Stimulated activated naive B cell treated with anti-CD40 and anti-IgM and Interleukin-4, amounts not matched to agents 10 μg/mL and 1 μg/mL and 100 μg/mL, for 72 hours (primary cell): ENCODE measurements at regions not wholly inside any gene's neighbourhood (a gene's known extent, or its start where the extent isn't known, plus 50 kb on each side); places are given as distances from the start of the nearest gene placed in this dataset.

Source experiments
- ATAC-seq, 2 donors: fragments of 150-1000 bp; cut with Tn5 transposase; replicated peaks; 2 replicates each; pipeline ENCODE4 v1.10.0; 2021; ENCODE audit warnings: moderate library complexity in 1 of 2
- DNase-seq: peaks from one replicate; pipeline ENCODE4 v3.0.0; 2021
- H3K27ac Mint-ChIP-seq: one replicate; pipeline ENCODE4 v1.8.0; 2022; ENCODE audit warnings: mild to moderate bottlenecking, mixed read lengths
- H3K27me3 Mint-ChIP-seq, 2 donors: one replicate each; pipeline ENCODE4 v1.8.0; 2022; ENCODE audit warnings: mixed read lengths in 2 of 2
- H3K36me3 Mint-ChIP-seq, 2 donors: one replicate each; pipeline ENCODE4 v1.8.0; 2022; ENCODE audit warnings: mixed read lengths in 2 of 2, mild to moderate bottlenecking in 1 of 2
- H3K4me1 Mint-ChIP-seq, 2 donors: one replicate each; pipeline ENCODE4 v1.8.0; 2022; ENCODE audit warnings: mixed read lengths in 2 of 2, mild to moderate bottlenecking in 1 of 2
- H3K4me3 Mint-ChIP-seq, 2 donors: one replicate each; pipeline ENCODE4 v1.8.0; 2022; ENCODE audit warnings: mild to moderate bottlenecking in 2 of 2, mixed read lengths in 2 of 2, moderate library complexity in 1 of 2
- H3K9me3 Mint-ChIP-seq, 2 donors: one replicate each; pipeline ENCODE4 v1.8.0; 2022; ENCODE audit warnings: mixed read lengths in 2 of 2, mild to moderate bottlenecking in 1 of 2

DNA sequence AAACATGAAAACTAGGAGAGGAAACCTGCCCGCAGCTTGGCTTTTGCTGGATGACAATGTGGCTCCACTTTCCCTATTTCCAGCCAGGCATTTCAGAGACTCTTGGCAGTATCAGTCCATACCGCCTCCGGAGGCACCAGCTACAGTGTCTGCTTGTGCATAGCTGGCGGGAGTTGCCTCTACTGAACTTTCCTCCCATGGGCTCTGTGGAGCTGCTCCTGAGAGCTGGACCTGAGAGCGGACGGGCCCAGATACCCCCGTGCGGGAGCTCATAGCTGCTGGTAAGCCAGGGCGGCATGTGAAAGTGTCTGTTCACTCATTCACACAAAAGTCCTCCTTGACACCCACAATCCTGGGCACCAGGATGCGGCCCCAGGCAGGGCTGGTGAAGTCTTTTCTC, 130.3 kb upstream of the PMEPA1 start:
- Mint-ChIP-seq H3K4me1 (no peaks in the 10 kb centered on the region), H3K36me3 (no peaks in the 10 kb centered on the region), H3K27ac (no peak overlapping the region), H3K4me3 (no peak overlapping the region), H3K9me3 (no peaks in the 10 kb centered on the region), H3K27me3 (peaks cover 2 to 15% of the 10 kb centered on the region in 2 donors)
- no peak for DNase-seq
- no peak for ATAC-seq

DNA sequence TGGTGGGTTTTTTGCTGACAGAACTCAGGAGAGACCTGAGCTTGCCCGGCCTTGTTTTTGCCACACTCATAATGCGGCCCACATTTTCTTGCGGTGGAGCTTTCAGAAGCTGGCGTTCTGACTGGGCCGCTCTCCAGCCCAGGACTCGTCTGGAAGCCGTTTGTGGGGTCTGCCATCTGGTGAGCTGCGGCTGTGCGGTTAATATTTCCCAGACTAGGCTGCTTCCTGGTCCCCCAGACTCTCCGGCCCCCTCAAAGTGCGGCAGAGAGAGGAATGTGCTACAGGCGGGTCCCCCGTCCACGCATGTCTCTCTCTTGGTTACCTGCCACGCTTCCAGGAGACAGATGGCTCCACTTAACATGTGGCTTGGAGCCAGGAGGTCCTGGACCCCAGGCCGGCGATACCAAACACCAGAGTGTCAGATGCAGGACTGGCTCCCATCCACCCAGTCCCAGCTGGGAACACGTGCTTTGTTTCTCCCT, 128.9 kb upstream of the PMEPA1 start:
- DNase-seq (no peak), ATAC-seq (no peak)
- no peaks in the 10 kb centered on the region for H3K4me1 Mint-ChIP-seq
- H3K36me3 Mint-ChIP-seq, result no peaks in the 10 kb centered on the region
- no peaks in the 10 kb centered on the region for H3K9me3 Mint-ChIP-seq
- no peak overlapping the region for H3K4me3 Mint-ChIP-seq
- H3K27ac Mint-ChIP-seq, result no peak overlapping the region
- peaks cover 9 to 12% of the 10 kb centered on the region in 2 donors for H3K27me3 Mint-ChIP-seq

DNA sequence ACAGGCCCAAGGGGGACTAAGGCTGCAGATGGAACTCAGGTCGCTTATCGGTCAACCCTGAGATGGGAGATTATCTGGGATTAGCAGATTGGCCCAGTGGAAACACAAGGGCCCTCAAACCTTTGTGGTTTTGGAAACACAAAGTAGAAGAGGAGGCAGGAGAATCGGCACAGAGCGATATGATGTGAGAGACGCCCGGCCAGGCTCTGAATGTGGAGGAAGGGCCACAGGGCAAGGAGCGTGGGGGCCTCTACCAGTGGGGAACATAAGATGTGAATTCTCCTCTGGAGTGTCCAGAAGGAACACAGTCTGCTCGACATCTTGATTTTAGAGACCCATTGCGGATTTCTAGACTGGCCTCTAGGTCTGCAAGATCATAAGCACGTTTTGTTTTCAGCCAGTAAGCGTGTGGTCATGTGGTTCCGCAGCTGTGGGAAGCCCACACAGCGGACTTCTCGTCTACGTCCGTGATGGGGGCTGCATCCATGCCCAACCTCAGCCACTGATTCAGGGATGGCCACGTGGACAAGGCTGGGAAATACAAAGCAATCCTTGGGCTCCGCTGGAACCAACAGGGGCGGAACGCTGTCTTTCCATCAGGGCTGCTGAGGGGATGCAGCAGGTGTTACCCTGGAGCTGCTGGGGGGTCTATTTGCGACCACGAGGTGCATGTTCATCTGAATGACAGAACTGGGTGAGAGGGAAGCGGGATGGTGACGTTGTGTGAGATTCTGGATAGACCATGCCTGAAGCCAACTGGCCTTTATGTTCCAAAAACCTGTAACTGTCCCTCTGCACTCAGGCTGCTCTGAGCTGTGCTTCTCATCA, 127.6 kb upstream of the PMEPA1 start:
- no peak for ATAC-seq
- DNase-seq, result no peak
- H3K36me3 Mint-ChIP-seq, result no peaks in the 10 kb centered on the region
- H3K9me3 Mint-ChIP-seq, result no peaks in the 10 kb centered on the region
- H3K4me3 Mint-ChIP-seq, result no peak overlapping the region
- no peak overlapping the region for H3K27ac Mint-ChIP-seq
- peaks cover 9 to 17% of the 10 kb centered on the region in 2 donors for H3K27me3 Mint-ChIP-seq
- no peaks in the 10 kb centered on the region for H3K4me1 Mint-ChIP-seq

DNA sequence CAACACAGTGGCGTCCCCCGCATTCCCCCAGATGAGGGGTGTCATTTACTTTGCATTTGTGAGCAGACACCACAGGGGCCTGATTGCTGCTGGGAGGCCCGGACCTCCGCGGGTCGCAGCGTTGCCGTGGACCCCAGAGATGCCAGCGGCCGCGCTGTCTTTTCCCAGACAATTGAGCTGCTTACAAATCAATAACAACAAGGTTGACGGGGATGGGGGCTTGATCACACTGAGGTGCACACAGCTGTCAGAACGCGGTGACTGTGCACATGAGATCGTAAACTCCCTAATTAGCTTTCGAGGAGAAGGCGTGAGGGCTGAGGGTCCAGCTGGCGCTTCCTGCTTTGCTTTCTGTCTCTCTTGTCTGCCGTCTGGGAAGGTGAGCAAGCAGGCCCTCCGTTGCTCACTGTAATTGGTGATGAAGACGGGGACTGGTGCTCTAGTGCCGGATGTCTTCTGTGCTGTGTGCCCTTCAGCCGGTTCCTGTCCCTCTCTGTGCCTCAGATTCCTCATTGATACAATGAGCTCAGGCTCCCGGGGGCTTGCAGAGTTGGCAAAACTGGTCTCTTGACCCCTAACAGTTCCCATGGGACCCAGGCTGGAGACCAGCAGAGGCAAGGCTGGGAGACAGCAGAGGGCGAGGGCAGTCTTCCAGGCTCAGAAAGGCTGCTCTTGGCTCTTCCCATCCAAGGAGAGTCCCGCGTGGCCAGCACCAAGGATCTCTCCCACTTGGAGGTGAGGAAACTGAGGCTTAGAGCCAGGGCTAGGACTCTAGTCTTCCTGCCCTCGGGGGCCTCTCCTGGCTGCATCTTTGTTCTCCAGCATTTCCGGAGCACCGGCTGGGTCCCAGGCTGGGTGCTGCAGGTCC, 126.0 kb upstream of the PMEPA1 start:
- DNase-seq (no peak), ATAC-seq (no peak)
- Mint-ChIP-seq H3K4me1 (no peaks in the 10 kb centered on the region), H3K36me3 (no peaks in the 10 kb centered on the region), H3K9me3 (no peaks in the 10 kb centered on the region), H3K4me3 (no peak overlapping the region), H3K27ac (no peak overlapping the region), H3K27me3 (peaks cover 9 to 17% of the 10 kb centered on the region in 2 donors)

DNA sequence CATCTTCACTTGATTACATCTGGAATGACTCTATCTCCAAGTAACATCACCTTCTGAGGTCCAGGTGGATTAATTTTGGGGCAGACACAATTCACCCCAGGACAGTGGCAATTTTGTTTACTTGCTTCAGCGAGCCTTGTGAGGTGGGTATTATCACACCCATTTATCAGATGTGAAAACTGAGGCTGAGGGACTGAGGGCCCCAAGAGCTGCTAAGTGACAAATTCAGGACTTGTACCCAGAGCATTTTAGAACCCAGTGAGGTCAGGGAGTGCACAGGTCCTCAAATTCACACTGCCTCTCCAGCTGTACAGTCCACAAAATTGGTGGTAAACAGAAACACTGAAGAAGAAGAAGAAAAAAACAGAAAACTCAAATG, 125.2 kb upstream of the PMEPA1 start:
- Mint-ChIP-seq H3K4me1 (no peaks in the 10 kb centered on the region), H3K9me3 (no peaks in the 10 kb centered on the region), H3K4me3 (no peak overlapping the region), H3K27me3 (peaks cover 9 to 17% of the 10 kb centered on the region in 2 donors), H3K36me3 (no peaks in the 10 kb centered on the region), H3K27ac (no peak overlapping the region)
- ATAC-seq, result no peak
- no peak for DNase-seq

DNA sequence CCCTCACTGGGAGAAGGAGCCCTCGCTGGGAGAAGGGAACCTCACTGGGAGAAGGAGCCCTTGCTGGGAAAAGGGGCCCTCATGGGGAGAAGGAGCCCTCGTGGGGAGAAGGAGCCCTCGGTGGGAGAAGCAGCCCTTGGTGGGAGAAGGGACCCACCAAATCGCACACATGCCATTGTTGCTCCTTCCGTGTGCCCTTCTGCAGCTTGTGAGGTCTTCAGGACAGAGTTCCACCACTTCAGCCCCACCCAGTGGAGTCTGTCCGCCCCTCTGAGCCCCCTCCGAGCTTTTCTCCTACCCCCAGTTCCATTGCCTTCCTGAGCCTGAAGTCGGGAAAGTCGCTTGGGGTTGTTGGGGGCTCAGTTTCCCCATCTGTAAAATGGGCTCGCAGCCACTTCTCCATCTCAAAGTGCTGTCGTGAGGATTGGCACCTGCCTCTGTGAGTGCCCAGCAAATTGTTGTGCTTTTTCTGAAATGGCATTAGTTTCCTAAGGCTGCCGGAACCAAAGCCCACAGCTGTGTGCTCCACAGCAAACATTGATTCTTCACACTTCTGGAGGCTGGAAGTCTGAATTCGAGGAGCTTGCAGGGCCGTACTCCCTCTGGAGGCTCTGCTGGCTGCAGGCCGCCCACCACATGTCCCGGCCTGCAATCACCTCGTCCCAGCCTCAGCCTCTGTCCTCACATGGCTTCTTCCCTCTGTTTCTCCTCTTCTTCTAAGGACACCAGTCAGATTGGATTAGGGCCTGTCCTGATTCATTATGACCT, 124.7 kb upstream of the PMEPA1 start:
- Mint-ChIP-seq H3K27me3 (peaks cover 9 to 17% of the 10 kb centered on the region in 2 donors), H3K4me1 (no peaks in the 10 kb centered on the region), H3K36me3 (no peaks in the 10 kb centered on the region), H3K27ac (no peak overlapping the region), H3K9me3 (no peaks in the 10 kb centered on the region), H3K4me3 (no peak overlapping the region)
- ATAC-seq (no peak), DNase-seq (no peak)

DNA sequence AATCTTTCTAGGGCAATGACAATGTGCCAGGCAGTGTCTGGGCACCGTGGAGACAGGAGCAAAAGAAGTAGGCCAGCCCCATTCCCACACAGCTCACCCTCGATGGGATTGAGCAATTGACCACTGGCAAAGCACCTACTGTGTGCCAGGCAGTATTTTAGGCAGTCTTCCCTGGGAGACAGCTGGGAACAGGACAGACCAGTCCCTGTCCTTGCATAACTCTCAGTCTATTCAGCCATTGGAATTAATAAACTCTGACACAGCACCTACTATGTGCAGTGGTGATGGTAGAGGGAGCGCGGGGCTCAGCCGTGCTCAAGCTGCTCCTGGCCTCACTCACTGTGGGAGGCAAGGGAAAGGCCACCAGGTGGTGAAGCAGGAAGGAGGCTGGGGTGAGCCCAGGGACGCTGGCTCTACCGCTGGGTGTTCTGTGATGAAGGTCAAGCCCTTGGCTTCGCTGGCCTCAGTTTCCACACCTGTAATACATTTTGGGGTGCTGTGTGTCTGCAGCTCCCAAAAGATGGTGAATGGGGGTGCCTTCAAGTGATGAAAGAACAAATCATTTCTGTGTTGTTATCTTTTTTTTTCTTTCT, 122.3 kb upstream of the PMEPA1 start:
- Mint-ChIP-seq H3K9me3 (no peaks in the 10 kb centered on the region), H3K27me3 (peaks cover 9 to 17% of the 10 kb centered on the region in 2 donors), H3K36me3 (no peaks in the 10 kb centered on the region), H3K4me3 (no peak overlapping the region), H3K4me1 (no peaks in the 10 kb centered on the region), H3K27ac (no peak overlapping the region)
- no peak for ATAC-seq
- no peak for DNase-seq

DNA sequence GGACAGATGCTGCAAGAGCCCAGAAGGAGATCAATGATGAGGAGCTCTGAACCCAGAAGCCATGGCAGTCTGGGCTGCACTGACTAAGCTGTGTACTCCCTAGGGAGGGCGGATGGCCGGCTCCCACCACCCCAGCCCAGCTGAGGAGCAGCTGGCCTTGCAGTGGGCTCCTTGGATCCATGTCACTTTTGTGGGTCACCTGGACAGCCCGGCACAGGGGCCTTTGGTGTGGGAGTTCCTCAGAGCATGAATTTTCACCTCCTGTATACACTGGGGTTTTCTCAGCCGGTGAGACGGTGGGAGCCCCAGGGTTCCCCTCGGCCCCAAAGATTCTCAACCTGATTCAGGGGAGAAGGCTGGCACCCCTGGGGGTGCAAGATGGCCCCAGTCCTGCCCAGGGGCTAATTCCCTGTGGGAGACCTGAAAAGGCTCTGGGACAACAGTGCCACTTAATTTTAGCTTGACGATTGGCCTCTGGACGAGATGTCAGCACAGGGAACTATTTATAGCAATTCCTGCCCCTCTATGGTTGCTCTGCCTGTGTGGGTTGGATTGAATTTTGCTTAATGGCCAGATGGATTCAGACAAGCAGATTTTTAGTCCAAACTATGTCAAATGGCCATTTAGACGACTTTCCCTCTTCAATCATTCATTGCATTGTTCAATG, 121.6 kb upstream of the PMEPA1 start:
- Mint-ChIP-seq H3K27ac (no peak overlapping the region), H3K4me1 (no peaks in the 10 kb centered on the region), H3K36me3 (no peaks in the 10 kb centered on the region), H3K4me3 (no peak overlapping the region), H3K27me3 (peaks cover 9 to 23% of the 10 kb centered on the region in 2 donors), H3K9me3 (no peaks in the 10 kb centered on the region)
- DNase-seq (no peak), ATAC-seq (no peak)

DNA sequence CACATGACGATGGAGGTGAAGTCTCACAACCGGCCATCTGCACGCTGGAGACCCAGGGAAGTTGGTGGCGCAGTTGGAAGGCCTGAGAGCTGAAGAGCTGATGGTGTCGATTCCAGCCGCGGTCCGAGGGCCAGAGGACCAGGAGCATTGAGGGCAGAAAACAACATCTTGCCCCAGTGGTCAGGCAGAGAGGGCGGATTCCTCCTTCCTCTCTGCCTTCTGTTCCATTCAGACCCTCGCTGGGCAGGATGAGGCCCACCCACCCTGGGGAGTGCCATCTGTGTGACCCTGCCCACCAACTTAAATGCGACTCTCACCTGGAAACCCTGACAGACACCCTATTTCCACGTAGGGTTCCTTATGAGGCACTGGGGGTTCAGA, 120.7 kb upstream of the PMEPA1 start:
- Mint-ChIP-seq H3K4me3 (no peak overlapping the region), H3K9me3 (no peaks in the 10 kb centered on the region), H3K36me3 (no peaks in the 10 kb centered on the region), H3K27ac (no peak overlapping the region), H3K4me1 (no peaks in the 10 kb centered on the region), H3K27me3 (peaks cover 10 to 27% of the 10 kb centered on the region in 2 donors)
- ATAC-seq, result no peak
- no peak for DNase-seq

DNA sequence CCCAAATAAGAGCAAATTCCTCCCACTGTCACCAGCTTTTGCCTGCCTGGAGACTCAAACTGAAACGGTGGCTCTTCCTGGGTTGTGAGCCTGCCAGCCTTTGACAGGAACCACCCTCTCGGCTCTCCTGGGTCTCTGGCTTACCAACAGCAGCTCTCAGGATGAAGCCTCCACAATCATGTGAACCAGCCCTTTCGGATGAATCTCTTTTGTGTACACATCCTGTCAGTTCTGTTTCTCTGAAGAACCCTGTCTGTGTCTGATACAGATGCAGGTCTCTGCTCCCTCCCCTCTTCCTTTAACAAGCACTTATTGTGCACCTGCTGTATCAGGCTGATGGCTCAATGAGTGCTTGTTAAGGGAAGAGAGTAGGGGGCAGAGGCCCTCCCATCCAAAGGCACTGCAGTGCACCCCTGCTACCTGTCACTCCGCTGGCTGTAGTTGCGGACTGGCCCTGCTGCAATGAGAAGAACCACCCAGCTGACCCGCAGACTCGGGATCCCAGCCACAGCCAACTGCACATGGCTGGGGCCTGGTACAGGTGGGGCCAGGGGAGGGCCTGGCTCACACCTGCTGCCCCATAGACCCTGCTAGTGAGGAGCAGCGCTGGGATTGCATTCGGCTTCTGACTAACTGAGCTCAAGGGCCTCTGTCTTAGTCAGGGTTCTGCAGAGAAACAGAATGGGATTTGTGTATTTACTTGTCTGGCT, 120.1 kb upstream of the PMEPA1 start:
- Mint-ChIP-seq H3K4me3 (no peak overlapping the region), H3K4me1 (no peaks in the 10 kb centered on the region), H3K9me3 (no peaks in the 10 kb centered on the region), H3K27ac (no peak overlapping the region), H3K36me3 (no peaks in the 10 kb centered on the region), H3K27me3 (peaks cover 11 to 25% of the 10 kb centered on the region in 2 donors)
- ATAC-seq (no peak), DNase-seq (no peak)

DNA sequence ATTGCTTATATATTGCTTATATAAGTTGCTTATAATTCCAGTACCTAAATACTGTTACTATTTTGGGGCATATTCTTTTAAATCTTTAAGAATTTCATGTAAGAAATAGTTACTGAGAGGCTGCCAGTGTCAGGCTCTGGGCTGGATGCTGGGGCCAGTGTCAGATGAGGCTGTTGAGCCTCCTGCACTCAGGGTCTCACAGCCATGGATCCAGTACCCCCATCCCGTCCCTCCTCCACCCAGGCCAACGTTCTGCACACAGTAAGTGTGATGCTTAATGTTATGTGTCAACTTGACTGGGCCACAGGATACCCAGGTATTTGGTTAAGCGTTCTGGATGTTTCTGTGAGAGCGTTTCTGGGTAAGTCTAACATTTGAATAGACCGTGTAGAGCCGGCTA, 119.5 kb upstream of the PMEPA1 start:
- ATAC-seq, result no peak
- H3K4me1 Mint-ChIP-seq, result no peaks in the 10 kb centered on the region

DNA sequence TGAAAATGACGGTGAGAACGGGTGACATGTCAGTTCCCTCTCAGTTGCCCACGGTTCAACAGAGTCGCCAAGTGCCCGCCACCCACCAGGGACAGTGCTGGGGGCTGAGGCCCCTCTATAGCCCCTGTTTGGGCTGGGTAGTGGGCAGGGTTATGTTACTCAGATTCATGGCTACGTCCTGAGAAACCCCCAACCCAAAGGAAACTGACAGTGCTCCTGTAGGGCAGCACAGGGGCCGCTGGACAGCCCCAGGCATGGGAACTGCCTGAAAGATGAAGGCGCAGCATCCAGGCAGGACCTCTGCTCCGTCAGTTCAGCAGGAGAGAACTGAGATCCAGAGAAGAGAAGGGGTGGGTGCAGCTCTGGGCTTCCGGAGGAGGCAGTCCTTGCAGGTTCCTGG, 118.9 kb upstream of the PMEPA1 start:
- no peak for DNase-seq
- Mint-ChIP-seq H3K4me1 (no peaks in the 10 kb centered on the region), H3K9me3 (no peaks in the 10 kb centered on the region), H3K4me3 (no peak overlapping the region), H3K36me3 (no peaks in the 10 kb centered on the region), H3K27me3 (peaks cover 4 to 17% of the 10 kb centered on the region in 2 donors), H3K27ac (no peak overlapping the region)
- ATAC-seq, result no peak

More for the DNA sequence above, 119.5 kb upstream of the PMEPA1 start:
- Mint-ChIP-seq H3K4me3 (no peak overlapping the region), H3K27me3 (peaks cover 4 to 19% of the 10 kb centered on the region in 2 donors), H3K36me3 (no peaks in the 10 kb centered on the region), H3K27ac (no peak overlapping the region), H3K9me3 (no peaks in the 10 kb centered on the region)
- DNase-seq, result no peak

DNA sequence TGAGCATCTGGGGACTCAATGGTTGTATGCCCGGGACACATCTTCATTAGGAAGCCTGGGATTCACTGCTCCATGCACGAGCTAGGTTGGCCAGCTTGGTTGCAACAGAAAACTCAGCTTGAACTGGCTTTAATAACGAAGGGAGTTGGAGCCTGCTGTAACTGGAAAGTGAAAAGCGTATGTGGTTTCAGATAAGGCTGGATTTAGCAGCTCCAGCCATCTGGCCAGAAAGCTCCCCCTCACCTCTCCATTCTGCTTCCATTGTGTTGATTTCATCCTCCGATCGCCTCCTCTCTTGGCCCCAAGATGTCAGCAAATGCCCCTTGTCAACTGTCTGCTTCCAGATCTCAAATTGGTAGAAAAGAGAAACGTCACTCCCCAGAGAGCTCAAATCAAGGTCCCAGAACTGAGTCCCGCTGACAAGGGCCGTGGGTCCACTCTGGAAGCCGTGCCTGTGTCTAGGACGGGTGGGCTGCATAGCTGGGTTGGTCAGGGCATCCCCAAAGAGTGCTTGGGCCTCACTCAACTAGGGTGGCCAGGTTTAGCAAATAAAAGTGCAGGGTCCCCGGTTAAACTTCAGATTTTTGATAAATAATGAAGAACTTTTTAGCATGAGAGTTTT, 117.0 kb upstream of the PMEPA1 start:
- no peak for DNase-seq
- Mint-ChIP-seq H3K4me3 (no peak overlapping the region), H3K4me1 (no peaks in the 10 kb centered on the region), H3K27ac (no peak overlapping the region), H3K36me3 (no peaks in the 10 kb centered on the region), H3K27me3 (peaks cover 9 to 17% of the 10 kb centered on the region in 2 donors), H3K9me3 (no peaks in the 10 kb centered on the region)
- ATAC-seq, result no peak
